OCI-LY7 (cell line): ENCODE measurements at regions not wholly inside any gene's neighbourhood (a gene's known extent, or its start where the extent isn't known, plus 50 kb on each side); places are given as distances from the start of the nearest gene placed in this dataset.

Experiments
- BruUV-seq: library from RNA; stranded (reverse); fragments of 400-500 nt; replicated peaks from 2 replicates; lab custom pipeline; 2021; lab: Mats Ljungman, UMichigan
- CTCF ChIA-PET: fragments of 300-600 bp; sonication (Branson Sonifier 250); formaldehyde crosslinking; loops from one replicate; lab custom pipeline; 2022; ENCODE audit warnings: antibody characterized with exemption; ENCODE audit not compliant: unreplicated experiment; lab: Charles Lee
- POLR2A ChIA-PET: fragments of 300-600 bp; sonication (Branson Sonifier 250); formaldehyde crosslinking; loops from one replicate; lab custom pipeline; 2022; ENCODE audit warnings: antibody characterized with exemption; lab: Charles Lee
- DNase-seq: peaks from one replicate; pipeline ENCODE4 v3.0.0-alpha.2; 2015; ENCODE audit warnings: low spot score
- H2AFZ ChIP-seq: fragments of 200-600 bp; sonication (generic), shearing (Covaris generic); 2 replicates; pipeline ENCODE4 v1.6.1; 2014; ENCODE audit warnings: mild to moderate bottlenecking, antibody characterized with exemption, low read length, moderate library complexity
- H3K27ac ChIP-seq: fragments of 200-600 bp; sonication (generic); 2 replicates; pipeline ENCODE4 v1.5.1; 2014; ENCODE audit warnings: mixed run types, low read depth, mild to moderate bottlenecking, moderate library complexity, low read length, inconsistent platforms; ENCODE audit not compliant: poor library complexity, severe bottlenecking
- H3K36me3 ChIP-seq: fragments of 200-600 bp; sonication (generic); 2 replicates; pipeline ENCODE4 v1.6.1; 2014; ENCODE audit warnings: mild to moderate bottlenecking, antibody characterized with exemption, low read length, moderate library complexity, mixed read lengths; ENCODE audit not compliant: insufficient read depth
- H3K4me1 ChIP-seq: fragments of 200-600 bp; sonication (generic); 2 replicates; pipeline ENCODE4 v1.5.1; 2014; ENCODE audit warnings: mild to moderate bottlenecking, low read length; ENCODE audit not compliant: insufficient read depth, poor library complexity, severe bottlenecking
- H3K4me2 ChIP-seq: fragments of 200-600 bp; sonication (generic); 2 replicates; pipeline ENCODE4 v1.6.1; 2014; ENCODE audit warnings: mild to moderate bottlenecking, low read length
- H3K4me3 ChIP-seq: fragments of 200-600 bp; sonication (generic); 2 replicates; pipeline ENCODE4 v1.5.1; 2014; ENCODE audit warnings: mild to moderate bottlenecking, low read depth, low read length; ENCODE audit not compliant: poor library complexity, severe bottlenecking
- H3K79me2 ChIP-seq: fragments of 200-600 bp; sonication (generic); 2 replicates; pipeline ENCODE4 v1.6.1; 2016; ENCODE audit warnings: low read depth, mild to moderate bottlenecking, low read length, moderate library complexity, mixed read lengths; ENCODE audit not compliant: insufficient read depth
- H3K9me2 ChIP-seq: fragments of 200-600 bp; sonication (generic); 2 replicates; pipeline ENCODE4 v1.6.1; 2016; ENCODE audit warnings: mild to moderate bottlenecking, low read length, mixed read lengths; ENCODE audit not compliant: insufficient read depth
- H3K9me3 ChIP-seq: fragments of 200-600 bp; sonication (generic); 2 replicates; pipeline ENCODE4 v1.6.1; 2014; ENCODE audit warnings: mild to moderate bottlenecking, mixed run types, low read length, mixed read lengths
- H4K20me1 ChIP-seq: fragments of 200-600 bp; sonication (generic); 2 replicates; pipeline ENCODE4 v1.6.1; 2014; ENCODE audit warnings: mild to moderate bottlenecking, antibody characterized with exemption, low read length, moderate library complexity, mixed read lengths; ENCODE audit not compliant: insufficient read depth
- CTCF ChIP-seq: fragments of 200-600 bp; sonication (generic); conservative IDR thresholded peaks from 2 replicates; pipeline ENCODE4 v1.5.1; 2014; ENCODE audit warnings: mild to moderate bottlenecking, antibody characterized with exemption, low read length, moderate library complexity, mixed read lengths
- EZH2phosphoT487 ChIP-seq: fragments of 200-600 bp; sonication (generic); IDR thresholded peaks from 2 replicates; pipeline ENCODE4 v1.6.1; 2018; ENCODE audit warnings: low read depth, borderline replicate concordance, mild to moderate bottlenecking, mixed run types, antibody characterized with exemption, low read length, moderate library complexity, mixed read lengths
- intact Hi-C: fragments of 100-400 bp; cut with micrococcal nuclease; formaldehyde crosslinking; loops from one replicate; pipeline ENCODE4 v1.10.0; 2022; ENCODE audit not compliant: unreplicated experiment

- Histone ChIP-seq H4K20me1 (no peaks in the 10 kb centered on the region), H3K27ac (no peak overlapping the region), H3K4me2 (no peak overlapping the region), H2AFZ (no peak overlapping the region), H3K4me1 (peaks cover 7% of the 10 kb centered on the region), H3K36me3 (no peaks in the 10 kb centered on the region), H3K9me2 (no peaks in the 10 kb centered on the region), H3K4me3 (no peak overlapping the region), H3K79me2 (no peaks in the 10 kb centered on the region), H3K9me3 (no peaks in the 10 kb centered on the region)
- POLR2A ChIA-PET = interaction anchor here (0.5 to 1.5 kb wide), 3 partner anchors 10 to 133 kb away, joined by 3 to 4 read pairs (median 3); no protein-coding TSS in a partner anchor
- BruUV-seq = no TSS peak
- intact Hi-C loops = loop anchor here (10.0 kb wide), 1 partner anchor 187 kb away; no protein-coding TSS in a partner anchor
- TF ChIP-seq CTCF (no peak), EZH2phosphoT487 (no peak)
- CTCF ChIA-PET = no interaction called here
- no peak for DNase-seq
These were observed 164.6 kb upstream of the HES1 start for GRCh38 chr3:193971261-193971751.

- BruUV-seq = no TSS peak
- DNase-seq = no peak
- Histone ChIP-seq H3K79me2 (no peaks in the 10 kb centered on the region), H3K4me1 (peaks cover 7% of the 10 kb centered on the region), H3K4me3 (no peak overlapping the region), H2AFZ (no peak overlapping the region), H3K9me3 (no peaks in the 10 kb centered on the region), H4K20me1 (no peaks in the 10 kb centered on the region), H3K9me2 (no peaks in the 10 kb centered on the region), H3K27ac (no peak overlapping the region), H3K4me2 (no peak overlapping the region), H3K36me3 (no peaks in the 10 kb centered on the region)
- intact Hi-C loops = loop anchor here (10.0 kb wide), 1 partner anchor 187 kb away; no protein-coding TSS in a partner anchor
- ChIA-PET CTCF (no interaction called here), POLR2A (interaction anchor here (0.5 to 1.5 kb wide), 4 partner anchors 11 to 159 kb away, joined by 3 to 4 read pairs (median 3); no protein-coding TSS in a partner anchor)
- TF ChIP-seq CTCF (no peak), EZH2phosphoT487 (no peak)
These were observed 164.0 kb upstream of the HES1 start for GRCh38 chr3:193971966-193972365.

DNA sequence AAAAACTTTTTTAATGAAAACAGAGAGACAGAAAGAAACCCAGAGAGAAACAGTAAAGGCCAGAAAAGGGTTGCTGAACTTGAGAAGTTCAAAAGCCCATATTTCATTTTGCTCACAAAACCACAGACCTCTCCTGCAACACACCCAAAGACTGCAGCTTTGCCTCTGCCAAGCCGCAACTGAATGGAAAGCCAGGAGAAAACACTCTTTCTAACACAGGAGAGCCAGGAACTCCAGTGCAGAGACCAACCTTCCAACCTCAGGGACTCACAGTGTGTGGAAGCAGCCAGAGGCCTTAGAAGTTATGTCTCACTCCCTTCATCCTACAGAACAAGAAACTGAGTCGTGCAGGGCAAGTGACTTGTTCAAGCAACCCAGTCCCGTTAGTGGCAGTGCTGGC is 163.1 kb upstream of the HES1 start:
- ChIA-PET CTCF (no interaction called here), POLR2A (interaction anchor here (0.8 to 1.5 kb wide), 2 partner anchors 12 to 158 kb away, joined by 3 read pairs; no protein-coding TSS in a partner anchor)
- TF ChIP-seq CTCF (no peak), EZH2phosphoT487 (no peak)
- no peak overlapping the region for H3K4me3 ChIP-seq
- H2AFZ ChIP-seq = no peak overlapping the region
- H3K9me3 ChIP-seq = no peaks in the 10 kb centered on the region
- no peaks in the 10 kb centered on the region for H3K79me2 ChIP-seq
- intact Hi-C loops = loop anchor here (10.0 kb wide), 1 partner anchor 188 kb away; no protein-coding TSS in a partner anchor
- no peaks in the 10 kb centered on the region for H3K36me3 ChIP-seq
- no peak overlapping the region for H3K4me2 ChIP-seq
- DNase-seq = no peak
- H3K4me1 ChIP-seq = peaks cover 7% of the 10 kb centered on the region
- H3K27ac ChIP-seq = no peak overlapping the region
- no TSS peak for BruUV-seq
- H4K20me1 ChIP-seq = no peaks in the 10 kb centered on the region
- no peaks in the 10 kb centered on the region for H3K9me2 ChIP-seq
